ENCODE measurements at regions not wholly inside any gene's neighbourhood (a gene's known extent, or its start where the extent isn't known, plus 50 kb on each side); places are given as distances from the start of the nearest gene placed in this dataset.

- no peak overlapping the region for H3K4me3 ChIP-seq (ENCODE audit: low read depth, low read length)
- no peak for DNase-seq (ENCODE audit: low read depth)
- TF ChIP-seq CTCF (conservative IDR thresholded peaks at IDR 0.05; ENCODE audit: low read depth, low read length), result no peak
Measured at GRCh38 chr1:88544195-88544594, 139.9 kb upstream of the PKN2 start.

- H3K4me3 ChIP-seq (ENCODE audit: low read depth, low read length), result no peak overlapping the region
- TF ChIP-seq CTCF (conservative IDR thresholded peaks at IDR 0.05; ENCODE audit: low read depth, low read length), result peak; percentile 39
- no peak for DNase-seq (ENCODE audit: low read depth)
Measured at GRCh38 chr1:88549536-88549935, 134.5 kb upstream of the PKN2 start.

GRCh38 chr1:88552226-88552625, 131.8 kb upstream of the PKN2 start:
- peak; percentile 40 for TF ChIP-seq CTCF (conservative IDR thresholded peaks at IDR 0.05; ENCODE audit: low read depth, low read length)
- DNase-seq (ENCODE audit: low read depth), result no peak
- no peak overlapping the region for H3K4me3 ChIP-seq (ENCODE audit: low read depth, low read length)

GRCh38 chr1:88557014-88557413, 127.1 kb upstream of the PKN2 start:
- TF ChIP-seq CTCF (conservative IDR thresholded peaks at IDR 0.05; ENCODE audit: low read depth, low read length), result no peak
- DNase-seq (ENCODE audit: low read depth), result no peak
- H3K4me3 ChIP-seq (ENCODE audit: low read depth, low read length), result no peak overlapping the region

- DNase-seq (ENCODE audit: low read depth), result no peak
- TF ChIP-seq CTCF (conservative IDR thresholded peaks at IDR 0.05; ENCODE audit: low read depth, low read length), result no peak
- H3K4me3 ChIP-seq (ENCODE audit: low read depth, low read length), result no peak overlapping the region
Measured at GRCh38 chr1:88560621-88561020, 123.5 kb upstream of the PKN2 start.

- H3K4me3 ChIP-seq (ENCODE audit: low read depth, low read length), result no peak overlapping the region
- no peak for TF ChIP-seq CTCF (conservative IDR thresholded peaks at IDR 0.05; ENCODE audit: low read depth, low read length)
- DNase-seq (ENCODE audit: low read depth), result no peak
Measured at GRCh38 chr1:88562991-88563390, 121.1 kb upstream of the PKN2 start.

GRCh38 chr1:88566615-88567387, 117.3 kb upstream of the PKN2 start:
- no peak for DNase-seq (ENCODE audit: low read depth)
- H3K4me3 ChIP-seq (ENCODE audit: low read depth, low read length), result no peak overlapping the region
- no peak for TF ChIP-seq CTCF (conservative IDR thresholded peaks at IDR 0.05; ENCODE audit: low read depth, low read length)
